Ureter (tissue), 1 donor: ENCODE measurements at regions not wholly inside any gene's neighbourhood (a gene's known extent, or its start where the extent isn't known, plus 50 kb on each side); places are given as distances from the start of the nearest gene placed in this dataset.
A peak's percentile ranks its signal among the peaks of the same experiment; 100 is the strongest.

ENCODE experiments used
- DNase-seq: peaks from one replicate; pipeline ENCODE4 v3.0.0-alpha.2; 2020; ENCODE audit warnings: low spot score
- donor health status: DM: yes; HTN: yes; CAD: no.

- peak; percentile 6 for DNase-seq
Measured at GRCh38 chr2:11016735-11017388, 105.1 kb downstream of the KCNF1 start.

GRCh38 chr2:11017921-11018320 lies 106.2 kb downstream of the KCNF1 start:
- DNase-seq, result peak; percentile 8

GRCh38 chr2:11018651-11019185 lies 107.0 kb downstream of the KCNF1 start:
- no peak for DNase-seq

- no peak for DNase-seq
Measured at GRCh38 chr2:11019614-11020013, 107.9 kb downstream of the KCNF1 start.

GRCh38 chr2:11022064-11022463 lies 110.3 kb downstream of the KCNF1 start:
- no peak for DNase-seq

GRCh38 chr2:11022591-11023273 lies 111.0 kb downstream of the KCNF1 start:
- no peak for DNase-seq

GRCh38 chr2:11023326-11024258 lies 111.9 kb downstream of the KCNF1 start:
- DNase-seq, result no peak

GRCh38 chr2:11024259-11024645 lies 112.5 kb downstream of the KCNF1 start:
- no peak for DNase-seq

- DNase-seq, result no peak
Measured at GRCh38 chr2:11024687-11025086, 113.0 kb downstream of the KCNF1 start.

- DNase-seq, result no peak
Measured at GRCh38 chr2:11026286-11026921, 114.7 kb downstream of the KCNF1 start.

- DNase-seq, result no peak
Measured at GRCh38 chr2:11027195-11027594, 115.5 kb downstream of the KCNF1 start.

GRCh38 chr2:11028407-11028916 lies 116.7 kb downstream of the KCNF1 start:
- no peak for DNase-seq

GRCh38 chr2:11029136-11029535 lies 117.4 kb downstream of the KCNF1 start:
- no peak for DNase-seq

- DNase-seq, result no peak
Measured at GRCh38 chr2:11030036-11030435, 118.3 kb downstream of the KCNF1 start.

GRCh38 chr2:11030909-11031308 lies 119.2 kb downstream of the KCNF1 start:
- DNase-seq, result no peak

- no peak for DNase-seq
Measured at GRCh38 chr2:11031876-11032275, 120.1 kb downstream of the KCNF1 start.

GRCh38 chr2:11032396-11032795 lies 120.7 kb downstream of the KCNF1 start:
- no peak for DNase-seq

GRCh38 chr2:11033114-11033513 lies 121.4 kb downstream of the KCNF1 start:
- no peak for DNase-seq

GRCh38 chr2:11038641-11039040 lies 116.6 kb upstream of the SLC66A3 start:
- DNase-seq, result no peak

- no peak for DNase-seq
Measured at GRCh38 chr2:11040992-11041391, 114.3 kb upstream of the SLC66A3 start.

- DNase-seq, result no peak
Measured at GRCh38 chr2:11042841-11043240, 112.4 kb upstream of the SLC66A3 start.

GRCh38 chr2:11043245-11043644 lies 112.0 kb upstream of the SLC66A3 start:
- no peak for DNase-seq
